ENCODE measurements at regions not wholly inside any gene's neighbourhood (a gene's known extent, or its start where the extent isn't known, plus 50 kb on each side); places are given as distances from the start of the nearest gene placed in this dataset.

DNA sequence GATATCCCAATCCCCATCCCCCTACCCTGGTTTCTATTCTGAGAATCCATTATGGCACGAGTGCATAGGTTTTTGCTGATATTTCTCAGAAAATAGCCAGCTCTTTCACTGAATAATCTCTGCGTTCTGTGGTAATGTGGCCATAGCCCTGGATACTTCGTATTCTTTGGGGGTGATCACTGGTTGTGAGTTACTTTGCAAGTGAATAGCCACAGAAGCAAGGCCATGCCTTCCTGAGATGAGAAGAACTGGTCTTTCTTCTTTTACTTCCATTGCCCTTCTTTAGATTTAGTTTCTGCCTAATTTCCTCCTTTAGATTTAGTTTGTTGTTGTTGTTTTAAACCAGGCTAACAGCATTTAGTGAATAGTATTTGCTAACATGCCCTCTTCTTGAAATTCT is 323.4 kb downstream of the CDC14C start:
- DNase-seq (ENCODE audit: low read depth): no peak

DNA sequence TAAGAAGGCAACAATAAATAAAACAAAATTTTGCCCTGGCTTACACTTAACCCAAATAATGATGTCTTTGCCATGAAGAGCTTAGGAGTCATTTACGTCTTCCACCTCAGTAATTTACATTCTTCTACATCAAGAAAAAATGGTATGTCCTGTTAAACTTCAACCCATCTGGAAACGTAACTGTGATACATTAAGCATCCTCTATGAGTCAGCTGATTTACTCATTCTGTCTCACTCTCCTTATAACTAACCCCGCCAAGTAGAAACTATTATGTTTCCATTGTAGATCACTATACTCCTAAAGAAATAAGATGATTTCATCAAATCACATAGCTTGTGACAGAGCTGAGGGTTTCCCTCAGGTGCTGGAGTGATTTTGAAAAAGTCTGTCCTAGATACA is 330.7 kb downstream of the CDC14C start:
- peak; percentile 50 for DNase-seq (ENCODE audit: low read depth)

- no peak for DNase-seq (ENCODE audit: low read depth)
These were observed 336.2 kb downstream of the CDC14C start for GRCh38 chr7:49260538-49260937.

DNA sequence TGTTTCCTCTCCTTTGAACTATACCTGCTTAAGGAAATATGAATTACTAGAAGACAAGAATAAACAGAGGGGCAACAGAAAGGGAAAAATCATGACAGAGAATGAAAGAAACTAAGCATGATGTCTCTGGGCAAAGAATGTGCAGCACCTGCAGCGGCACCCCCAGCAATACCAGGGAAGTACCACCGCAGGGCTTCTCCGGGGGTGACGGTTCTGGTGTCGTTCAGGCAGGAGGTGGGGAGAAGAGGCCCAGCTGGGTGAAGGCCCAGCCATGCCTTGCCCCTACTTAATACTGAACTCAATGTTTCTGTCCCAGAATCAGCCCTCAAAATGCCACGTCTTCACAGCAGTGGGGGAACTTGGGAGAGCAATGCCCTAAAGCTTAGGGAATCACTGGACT is 337.6 kb downstream of the CDC14C start:
- no peak for DNase-seq (ENCODE audit: low read depth)

- no peak for DNase-seq (ENCODE audit: low read depth)
These were observed 340.2 kb downstream of the CDC14C start for GRCh38 chr7:49264530-49264929.

DNA sequence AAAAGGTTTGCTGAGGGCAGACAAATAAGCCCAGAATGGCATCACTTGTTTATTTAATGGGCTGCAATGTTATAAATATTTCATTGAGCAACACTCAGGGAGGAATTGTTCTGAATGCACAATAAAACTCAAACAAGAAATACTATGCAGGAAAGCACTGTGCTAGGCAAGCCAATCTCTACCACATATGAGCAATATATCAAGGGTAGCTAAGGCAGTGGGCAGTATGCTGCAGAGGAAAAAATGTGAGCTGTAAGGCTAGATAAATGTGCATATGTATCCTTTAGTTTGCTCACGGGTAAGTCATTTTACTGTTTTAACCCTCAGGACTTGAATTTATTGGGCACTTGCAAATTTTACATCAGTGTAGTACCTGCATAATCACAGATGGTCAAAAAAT is 349.6 kb downstream of the CDC14C start:
- DNase-seq (ENCODE audit: low read depth): no peak

DNA sequence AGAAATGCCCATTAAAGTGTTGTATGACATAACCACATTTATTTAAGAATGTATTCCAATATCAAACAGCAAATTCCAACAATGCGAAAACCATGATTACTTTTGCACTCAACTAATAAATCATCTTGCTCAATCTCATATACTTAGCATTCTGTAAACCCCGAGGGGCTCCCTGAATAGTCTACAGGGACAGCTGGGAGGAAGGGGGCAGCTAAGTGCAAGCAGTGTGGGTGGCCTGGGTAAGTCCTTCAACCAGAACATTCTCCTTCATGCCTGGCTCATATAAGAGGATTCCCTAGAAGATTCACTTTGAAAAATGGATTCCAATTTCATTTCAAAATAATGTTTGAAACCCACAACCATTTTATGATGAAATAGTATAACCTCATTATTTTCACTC is 355.5 kb downstream of the CDC14C start:
- DNase-seq (ENCODE audit: low read depth): no peak

- DNase-seq (ENCODE audit: low read depth): no peak
These were observed 363.3 kb downstream of the CDC14C start for GRCh38 chr7:49287653-49288052.

GRCh38 chr7:49294611-49295010 is 370.3 kb downstream of the CDC14C start:
- DNase-seq (ENCODE audit: low read depth): no peak

- peak; percentile 41 for DNase-seq (ENCODE audit: low read depth)
These were observed 370.8 kb downstream of the CDC14C start for GRCh38 chr7:49295146-49295545.

GRCh38 chr7:49297958-49298357 is 373.6 kb downstream of the CDC14C start:
- DNase-seq (ENCODE audit: low read depth): no peak

- DNase-seq (ENCODE audit: low read depth): no peak
These were observed 384.4 kb downstream of the CDC14C start for GRCh38 chr7:49308787-49309186.

- no peak for DNase-seq (ENCODE audit: low read depth)
These were observed 395.7 kb downstream of the CDC14C start for GRCh38 chr7:49320083-49320482.

- DNase-seq (ENCODE audit: low read depth): no peak
These were observed 397.5 kb downstream of the CDC14C start for GRCh38 chr7:49321843-49322242.

- DNase-seq (ENCODE audit: low read depth): no peak
These were observed 398.1 kb downstream of the CDC14C start for GRCh38 chr7:49322476-49322875.

DNA sequence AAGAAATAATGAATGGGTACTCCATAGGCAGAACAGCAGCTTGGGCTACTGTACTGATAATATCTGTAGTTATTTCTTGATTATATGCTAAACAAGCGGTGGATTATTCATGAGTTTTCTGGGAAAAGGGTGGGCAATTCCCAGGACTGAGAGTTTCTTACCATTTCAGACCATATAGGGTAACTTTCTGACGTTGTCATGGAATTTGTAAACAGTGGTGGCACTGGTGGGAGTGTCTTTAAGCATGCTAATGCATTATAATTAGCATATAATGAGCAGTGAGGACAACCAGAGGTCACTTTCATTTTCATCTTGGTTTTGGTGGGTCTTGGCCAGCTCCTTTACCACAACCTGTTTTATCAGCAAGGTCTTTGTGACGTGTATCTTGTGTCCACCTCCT is 399.7 kb downstream of the CDC14C start:
- no peak for DNase-seq (ENCODE audit: low read depth)

DNA sequence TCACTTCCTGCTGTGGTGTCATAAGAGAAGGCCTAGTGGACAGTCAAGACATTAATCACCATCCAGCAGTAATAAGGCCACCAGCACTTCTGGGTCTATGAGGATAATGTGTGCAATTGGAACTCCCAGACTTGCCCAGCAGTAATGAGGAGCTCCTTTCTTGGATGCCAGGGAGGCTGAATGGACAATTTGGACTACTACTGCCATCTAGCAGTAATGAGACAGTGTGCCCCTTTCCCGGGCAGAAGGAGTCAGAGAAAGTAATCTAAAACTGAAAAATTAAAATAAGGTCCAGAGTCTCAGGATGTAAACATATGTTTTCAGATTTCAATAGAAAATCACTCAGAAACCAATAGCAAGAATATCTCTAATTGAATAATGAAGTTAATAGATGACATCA is 400.4 kb downstream of the CDC14C start:
- DNase-seq (ENCODE audit: low read depth): no peak

- DNase-seq (ENCODE audit: low read depth): no peak
These were observed 401.2 kb downstream of the CDC14C start for GRCh38 chr7:49325571-49325970.

DNA sequence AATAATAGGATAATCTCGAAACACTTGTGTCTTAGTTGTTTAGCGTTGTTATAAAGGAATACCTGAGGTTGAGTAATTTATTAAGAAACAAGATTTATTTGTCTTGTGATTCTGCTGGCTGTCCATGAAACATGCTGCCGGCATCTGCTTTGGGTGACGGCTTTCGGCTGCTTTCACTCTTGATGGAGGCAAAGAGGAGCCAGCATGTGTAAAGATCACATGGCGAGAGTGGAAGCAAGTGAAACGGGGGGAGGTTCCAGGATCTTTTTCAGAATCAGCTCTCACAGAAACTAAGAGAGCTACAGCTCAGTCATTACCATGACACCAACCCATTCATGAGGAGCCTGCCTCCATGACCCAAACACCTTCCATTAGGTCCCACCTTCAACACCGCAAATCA is 402.8 kb downstream of the CDC14C start:
- DNase-seq (ENCODE audit: low read depth): no peak

DNA sequence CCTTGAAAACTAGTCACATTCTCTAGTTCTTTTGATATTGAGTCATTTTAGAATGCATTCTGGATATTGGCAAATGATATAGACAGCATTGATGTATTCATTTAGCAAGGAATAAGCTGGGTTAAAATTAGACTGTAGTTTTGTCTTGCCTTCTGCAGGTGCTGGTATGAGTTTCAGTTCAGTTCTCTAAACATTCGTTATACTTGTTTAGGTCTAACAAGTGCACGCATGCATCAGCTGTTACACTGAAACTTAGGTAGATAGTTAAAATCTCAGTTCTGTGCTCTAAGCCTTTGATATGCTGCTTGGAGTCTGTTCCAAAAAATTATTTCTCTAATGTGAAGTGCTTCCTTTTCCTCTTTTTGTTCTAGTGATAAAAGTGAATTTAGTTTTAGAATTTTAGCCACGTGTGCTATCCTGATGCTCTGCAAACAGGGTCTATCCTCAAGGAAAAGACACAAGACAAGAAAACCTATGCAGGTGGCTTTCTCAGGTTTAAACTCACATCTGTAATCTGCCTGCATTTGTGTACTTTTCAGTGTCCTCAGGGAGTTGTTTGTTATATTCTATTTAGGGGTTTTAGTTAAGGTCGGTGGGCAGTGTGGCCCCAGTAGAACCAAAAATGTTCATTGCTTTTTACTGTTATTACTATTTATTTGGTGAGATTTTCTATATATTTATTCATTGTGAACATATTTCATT is 409.0 kb downstream of the CDC14C start:
- no peak for DNase-seq (ENCODE audit: low read depth)

- no peak for DNase-seq (ENCODE audit: low read depth)
These were observed 417.5 kb downstream of the CDC14C start for GRCh38 chr7:49341849-49342248.

- DNase-seq (ENCODE audit: low read depth): no peak
These were observed 420.2 kb downstream of the CDC14C start for GRCh38 chr7:49344556-49344955.

DNA sequence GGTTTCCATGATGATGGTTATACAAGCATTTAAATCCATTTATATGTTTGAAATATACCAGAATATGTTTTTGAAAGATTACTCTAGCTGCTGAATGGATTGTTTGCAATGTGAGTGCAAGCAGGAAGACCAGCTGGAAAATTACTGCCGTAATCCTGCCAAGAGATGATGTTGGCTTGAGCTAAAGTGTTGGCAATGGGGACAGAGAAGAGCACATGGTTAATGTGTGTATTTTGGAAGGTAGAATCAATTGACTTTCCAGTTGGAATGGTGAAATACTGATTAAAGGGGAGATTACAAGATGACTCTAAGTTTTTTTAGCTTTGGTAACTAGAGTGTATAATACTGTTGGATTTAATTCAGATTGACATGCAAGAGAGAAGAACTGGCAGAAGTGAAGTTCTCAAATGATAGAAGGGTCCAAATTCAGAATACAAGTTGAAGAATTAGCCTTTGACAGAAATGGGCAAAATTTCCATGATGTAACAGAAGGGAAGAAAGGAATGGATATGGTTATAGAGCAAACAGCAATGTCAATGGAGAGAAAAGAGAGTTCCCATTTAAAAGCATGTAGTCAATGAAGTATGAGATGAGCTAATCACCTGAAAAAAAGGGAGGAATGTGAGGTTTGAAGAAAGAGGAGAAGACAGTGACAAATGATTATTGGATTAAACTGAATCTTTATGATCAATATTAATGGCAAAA is 422.0 kb downstream of the CDC14C start:
- no peak for DNase-seq (ENCODE audit: low read depth)

Measured in HT1080 (cell line).